ENCODE measurements at regions not wholly inside any gene's neighbourhood (a gene's known extent, or its start where the extent isn't known, plus 50 kb on each side); places are given as distances from the start of the nearest gene placed in this dataset.
A peak's percentile ranks its signal among the peaks of the same experiment; 100 is the strongest.

GRCh38 chr2:195592105-195592504 is 64.9 kb upstream of the SLC39A10 start:
- no peaks in the 10 kb centered on the region for H3K9me3 ChIP-seq
- 92 to 94% methylated on average over 2 of the region's 2 CpGs for WGBS, 2 donors
- peak overlapping the region; percentile 75 to 84 (median 79) for H3K27ac ChIP-seq
- no peaks in the 10 kb centered on the region for H3K27me3 ChIP-seq
- H3K36me3 ChIP-seq: no peaks in the 10 kb centered on the region
- no peak for TF ChIP-seq POLR2A (IDR thresholded peaks at IDR 0.05)
- no peak for TF ChIP-seq CTCF (IDR thresholded peaks at IDR 0.05)
- DNase-seq: no peak
- intact Hi-C loops (cut with DNase I): no loop called here
- peaks cover 56 to 67% of the 10 kb centered on the region in 2 donors for H3K4me1 ChIP-seq
- H3K4me3 ChIP-seq (replicated peaks in 1 of 3): no peak overlapping the region

- intact Hi-C loops (cut with DNase I): no loop called here
- DNase-seq: no peak
- Histone ChIP-seq H3K4me1 (peaks cover 56 to 65% of the 10 kb centered on the region in 2 donors), H3K27me3 (no peaks in the 10 kb centered on the region), H3K36me3 (no peaks in the 10 kb centered on the region), H3K9me3 (no peaks in the 10 kb centered on the region), H3K27ac (peak overlapping the region; percentile 75 to 84 (median 79)), H3K4me3 (replicated peaks in 1 of 3) (no peak overlapping the region)
- TF ChIP-seq CTCF (IDR thresholded peaks at IDR 0.05): no peak
- no peak for TF ChIP-seq POLR2A (IDR thresholded peaks at IDR 0.05)
- WGBS, 2 donors: 27 to 35% methylated on average over 1 of the region's 1 CpG
These were observed 66.2 kb upstream of the SLC39A10 start for GRCh38 chr2:195590861-195591205.

GRCh38 chr2:195590199-195590860 is 66.7 kb upstream of the SLC39A10 start:
- Histone ChIP-seq H3K4me1 (peaks cover 53 to 62% of the 10 kb centered on the region in 2 donors), H3K9me3 (no peaks in the 10 kb centered on the region), H3K27me3 (no peaks in the 10 kb centered on the region), H3K36me3 (no peaks in the 10 kb centered on the region), H3K27ac (peak overlapping the region; percentile 75 to 84 (median 79)), H3K4me3 (replicated peaks in 1 of 3) (no peak overlapping the region)
- TF ChIP-seq CTCF (IDR thresholded peaks at IDR 0.05): no peak
- no peak for TF ChIP-seq POLR2A (IDR thresholded peaks at IDR 0.05)
- peak; percentile 55 to 60 for DNase-seq
- intact Hi-C loops (cut with DNase I): no loop called here
- WGBS, 2 donors: 46 to 64% methylated on average over 1 of the region's 1 CpG

GRCh38 chr2:195587966-195588365 is 69.1 kb upstream of the SLC39A10 start:
- WGBS, 2 donors: 48 to 49% methylated on average over 5 of the region's 5 CpGs
- Histone ChIP-seq H3K36me3 (no peaks in the 10 kb centered on the region), H3K27ac (peak overlapping the region; percentile 46 to 84 (median 50)), H3K4me3 (replicated peaks in 1 of 3) (no peak overlapping the region), H3K4me1 (peaks cover 32 to 46% of the 10 kb centered on the region in 2 donors), H3K9me3 (no peaks in the 10 kb centered on the region), H3K27me3 (no peaks in the 10 kb centered on the region)
- TF ChIP-seq CTCF (IDR thresholded peaks at IDR 0.05): no peak
- TF ChIP-seq POLR2A (IDR thresholded peaks at IDR 0.05): no peak
- intact Hi-C loops (cut with DNase I): no loop called here
- peak; percentile 68 to 71 for DNase-seq

- no peak for TF ChIP-seq CTCF (IDR thresholded peaks at IDR 0.05)
- TF ChIP-seq POLR2A (IDR thresholded peaks at IDR 0.05): no peak
- no peak overlapping the region for H3K4me3 ChIP-seq (replicated peaks in 1 of 3)
- H3K36me3 ChIP-seq: no peaks in the 10 kb centered on the region
- 12 to 35% methylated on average over 1 of the region's 1 CpG for WGBS, 2 donors
- no peaks in the 10 kb centered on the region for H3K27me3 ChIP-seq
- DNase-seq: peak; percentile 60 to 65
- H3K9me3 ChIP-seq: no peaks in the 10 kb centered on the region
- H3K27ac ChIP-seq: peak overlapping the region in 1 of 3 donors; percentile 34
- intact Hi-C loops (cut with DNase I): no loop called here
- peaks cover 26 to 44% of the 10 kb centered on the region in 2 donors for H3K4me1 ChIP-seq
These were observed 70.8 kb upstream of the SLC39A10 start for GRCh38 chr2:195586062-195586714.
